ENCODE measurements at regions not wholly inside any gene's neighbourhood (a gene's known extent, or its start where the extent isn't known, plus 50 kb on each side); places are given as distances from the start of the nearest gene placed in this dataset.
A peak's percentile ranks its signal among the peaks of the same experiment; 100 is the strongest.

GRCh38 chr13:40116008-40116407 is 460.5 kb downstream of the COG6 start:
- DNase-seq (ENCODE audit: low spot score) = peak; percentile 92

GRCh38 chr13:40118337-40118736 is 462.9 kb downstream of the COG6 start:
- no peak for DNase-seq (ENCODE audit: low spot score)

- no peak for DNase-seq (ENCODE audit: low spot score)
Measured at GRCh38 chr13:40119852-40120251, 464.4 kb downstream of the COG6 start.

- DNase-seq (ENCODE audit: low spot score) = no peak
Measured at GRCh38 chr13:40120288-40120687, 464.8 kb downstream of the COG6 start.

GRCh38 chr13:40120781-40121180 is 465.3 kb downstream of the COG6 start:
- DNase-seq (ENCODE audit: low spot score) = no peak

- DNase-seq (ENCODE audit: low spot score) = no peak
Measured at GRCh38 chr13:40121722-40122121, 466.3 kb downstream of the COG6 start.

GRCh38 chr13:40123962-40124632 is 468.6 kb downstream of the COG6 start:
- no peak for DNase-seq (ENCODE audit: low spot score)

- DNase-seq (ENCODE audit: low spot score) = peak; percentile 47
Measured at GRCh38 chr13:40124633-40125015, 469.2 kb downstream of the COG6 start.

GRCh38 chr13:40125336-40125735 is 469.9 kb downstream of the COG6 start:
- no peak for DNase-seq (ENCODE audit: low spot score)

- no peak for DNase-seq (ENCODE audit: low spot score)
Measured at GRCh38 chr13:40126306-40127085, 471.0 kb downstream of the COG6 start.

GRCh38 chr13:40127476-40127875 is 472.0 kb downstream of the COG6 start:
- no peak for DNase-seq (ENCODE audit: low spot score)

GRCh38 chr13:40127925-40128324 is 472.5 kb downstream of the COG6 start:
- no peak for DNase-seq (ENCODE audit: low spot score)

GRCh38 chr13:40129467-40129866 is 474.0 kb downstream of the COG6 start:
- no peak for DNase-seq (ENCODE audit: low spot score)

- DNase-seq (ENCODE audit: low spot score) = no peak
Measured at GRCh38 chr13:40130871-40131636, 475.6 kb downstream of the COG6 start.

- DNase-seq (ENCODE audit: low spot score) = no peak
Measured at GRCh38 chr13:40132249-40132648, 476.8 kb downstream of the COG6 start.

GRCh38 chr13:40136896-40137295 is 481.4 kb downstream of the COG6 start:
- no peak for DNase-seq (ENCODE audit: low spot score)

GRCh38 chr13:40137400-40137799 is 481.9 kb downstream of the COG6 start:
- no peak for DNase-seq (ENCODE audit: low spot score)

- DNase-seq (ENCODE audit: low spot score) = no peak
Measured at GRCh38 chr13:40139896-40140520, 484.5 kb downstream of the COG6 start.

- no peak for DNase-seq (ENCODE audit: low spot score)
Measured at GRCh38 chr13:40141859-40142555, 486.5 kb downstream of the COG6 start.

GRCh38 chr13:40143106-40143505 is 487.6 kb downstream of the COG6 start:
- no peak for DNase-seq (ENCODE audit: low spot score)

GRCh38 chr13:40143559-40143958 is 488.1 kb downstream of the COG6 start:
- no peak for DNase-seq (ENCODE audit: low spot score)

GRCh38 chr13:40145139-40145538 is 489.7 kb downstream of the COG6 start:
- no peak for DNase-seq (ENCODE audit: low spot score)

Data from SW480 (cell line).